Ovary (tissue), 7 donors: ENCODE measurements at regions not wholly inside any gene's neighbourhood (a gene's known extent, or its start where the extent isn't known, plus 50 kb on each side); places are given as distances from the start of the nearest gene placed in this dataset.

Experiments
- DNase-seq, 5 donors: peaks; one replicate each; pipeline ENCODE4 v3.0.0-alpha.2; 2019 to 2020
- H3K27ac ChIP-seq, 2 donors: fragments of 200-600 bp; one replicate each; pipeline versions ENCODE4 v1.5.1 to v1.8.0; 2019 to 2022
- H3K27me3 ChIP-seq: fragments of 200-600 bp; one replicate; pipeline ENCODE4 v1.8.0; 2022
- H3K36me3 ChIP-seq: fragments of 200-600 bp; sonication (generic); one replicate; pipeline ENCODE4 v1.5.1; 2019
- H3K4me1 ChIP-seq: one replicate; pipeline ENCODE4 v1.8.1; 2013; ENCODE audit warnings: mild to moderate bottlenecking, moderate library complexity; ENCODE audit not compliant: insufficient read depth
- H3K4me3 ChIP-seq: fragments of 200-600 bp; sonication (generic); one replicate; pipeline ENCODE4 v1.5.1; 2017
- H3K9me3 ChIP-seq, 2 donors: fragments of 200-600 bp in 1 of 2; sonication (generic) in 1 of 2; one replicate each; pipeline versions ENCODE4 v1.5.1 to v1.8.1; 2013 to 2019; ENCODE audit warnings: mild to moderate bottlenecking in 1 of 2, moderate library complexity in 1 of 2
- EP300 ChIP-seq: sonication (generic); formaldehyde crosslinking; IDR thresholded peaks from one replicate; pipeline ENCODE4 v1.6.1; 2017; ENCODE audit warnings: antibody characterized with exemption
- POLR2A ChIP-seq: fragments of 450-650 bp; IDR thresholded peaks from one replicate; pipeline ENCODE4 v1.6.1; 2017; ENCODE audit warnings: antibody characterized with exemption, mild to moderate bottlenecking, moderate library complexity
- WGBS, 3 donors: extraction: QIAGEN DNeasy Blood & Tissue Kit in 1 of 3; methylation state at CpG; one replicate each; pipeline versions ENCODE4 v1.1.5 to v1.1.7; 2013 to 2017; 5-methylcytosine and 5-hydroxymethylcytosine counted together
- intact Hi-C, 4 donors: fragments of 100-400 bp; cut with DNase I; formaldehyde crosslinking; loops; one replicate each; pipeline versions ENCODE4 v1.11.0 to v1.15.1; 2022 to 2023
- TF ChIP-seq, protein P1 (sequence below), 3 donors: fragments of 450-650 bp in 2 of 3; fragments of 200-600 bp in 1 of 3; IDR thresholded peaks; one replicate each; pipeline versions ENCODE4 v1.5.1 to v1.8.0; 2016 to 2022; ENCODE audit warnings: antibody characterized with exemption in 3 of 3, mild to moderate bottlenecking in 1 of 3
- donor health status: DM: no; HTN: no; CAD: no; lungs with moderate emphysema.
- donor health status: DM: no; HTN: no; CAD: no.
- donor health status: Bipolar disorder and iron deficiency.
- donor health status: DM: no; HTN: no; CAD: no.
- donor health status: DM: yes; HTN: yes; CAD: no.

DNA sequence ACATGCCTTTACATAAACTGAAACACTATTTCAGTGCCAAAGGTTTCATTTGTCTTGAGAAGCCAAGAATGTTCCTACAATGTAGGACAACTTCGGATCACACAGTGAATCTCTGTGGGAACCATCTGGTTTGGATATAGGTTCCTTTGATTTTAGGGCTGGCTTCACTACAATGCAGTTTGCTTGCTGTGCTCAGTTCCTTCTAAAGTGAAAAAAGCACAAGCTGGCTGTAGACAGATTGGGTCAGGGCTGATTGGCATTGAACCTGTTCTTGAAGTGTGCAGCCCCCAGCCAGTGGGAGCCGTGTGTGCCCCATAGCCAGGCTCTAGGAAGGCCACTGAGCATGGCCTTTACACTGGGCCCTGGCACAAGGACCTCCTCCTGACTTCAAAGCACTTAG, 167.9 kb upstream of the HNRNPA3 start:
- no peaks in the 10 kb centered on the region for H3K9me3 ChIP-seq
- no peaks in the 10 kb centered on the region for H3K36me3 ChIP-seq
- TF ChIP-seq POLR2A (no peak), EP300 (no peak)
- TF ChIP-seq, protein P1, sequence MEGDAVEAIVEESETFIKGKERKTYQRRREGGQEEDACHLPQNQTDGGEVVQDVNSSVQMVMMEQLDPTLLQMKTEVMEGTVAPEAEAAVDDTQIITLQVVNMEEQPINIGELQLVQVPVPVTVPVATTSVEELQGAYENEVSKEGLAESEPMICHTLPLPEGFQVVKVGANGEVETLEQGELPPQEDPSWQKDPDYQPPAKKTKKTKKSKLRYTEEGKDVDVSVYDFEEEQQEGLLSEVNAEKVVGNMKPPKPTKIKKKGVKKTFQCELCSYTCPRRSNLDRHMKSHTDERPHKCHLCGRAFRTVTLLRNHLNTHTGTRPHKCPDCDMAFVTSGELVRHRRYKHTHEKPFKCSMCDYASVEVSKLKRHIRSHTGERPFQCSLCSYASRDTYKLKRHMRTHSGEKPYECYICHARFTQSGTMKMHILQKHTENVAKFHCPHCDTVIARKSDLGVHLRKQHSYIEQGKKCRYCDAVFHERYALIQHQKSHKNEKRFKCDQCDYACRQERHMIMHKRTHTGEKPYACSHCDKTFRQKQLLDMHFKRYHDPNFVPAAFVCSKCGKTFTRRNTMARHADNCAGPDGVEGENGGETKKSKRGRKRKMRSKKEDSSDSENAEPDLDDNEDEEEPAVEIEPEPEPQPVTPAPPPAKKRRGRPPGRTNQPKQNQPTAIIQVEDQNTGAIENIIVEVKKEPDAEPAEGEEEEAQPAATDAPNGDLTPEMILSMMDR (IDR thresholded peaks at IDR 0.05), result no peak
- WGBS, 3 donors, result 65 to 77% (median 72%) methylated on average over 2 of the region's 2 CpGs
- no peak overlapping the region for H3K4me3 ChIP-seq
- DNase-seq, result no peak
- no peaks in the 10 kb centered on the region for H3K27me3 ChIP-seq
- H3K27ac ChIP-seq, result no peak overlapping the region
- H3K4me1 ChIP-seq, result no peaks in the 10 kb centered on the region
- intact Hi-C loops, result no loop called here

- DNase-seq, result no peak
- TF ChIP-seq EP300 (no peak), POLR2A (no peak)
- TF ChIP-seq, protein P1 (IDR thresholded peaks at IDR 0.05), result no peak
- intact Hi-C loops, result no loop called here
Measured at GRCh38 chr2:177048981-177049380, 163.6 kb upstream of the HNRNPA3 start.

DNA sequence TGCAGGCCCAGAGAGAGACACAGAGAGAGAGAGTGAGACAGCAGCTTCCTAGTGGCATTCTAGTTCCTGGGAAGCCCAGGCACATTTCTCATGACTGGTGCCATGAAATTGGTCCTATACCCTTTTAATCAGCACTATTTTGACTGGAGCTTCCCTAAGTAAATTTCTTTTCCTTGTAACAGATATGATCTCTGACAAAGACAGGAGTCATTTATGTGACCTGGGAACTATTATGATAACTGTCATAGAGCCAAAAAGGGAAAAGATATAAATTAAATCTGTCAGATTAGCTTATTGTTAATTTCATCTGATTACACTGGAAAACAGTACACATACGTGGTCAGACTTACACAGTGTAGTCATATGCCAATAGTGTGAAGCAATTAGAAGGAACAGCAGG, 161.3 kb upstream of the HNRNPA3 start:
- intact Hi-C loops, result no loop called here
- Histone ChIP-seq H3K4me1 (no peaks in the 10 kb centered on the region), H3K9me3 (no peaks in the 10 kb centered on the region), H3K36me3 (no peaks in the 10 kb centered on the region), H3K27ac (no peak overlapping the region), H3K27me3 (no peaks in the 10 kb centered on the region), H3K4me3 (no peak overlapping the region)
- whole genome bisulfite sequencing, 3 donors, result 63 to 73% (median 71%) methylated on average over 1 of the region's 1 CpG
- no peak for DNase-seq
- TF ChIP-seq, protein P1 (IDR thresholded peaks at IDR 0.05), result no peak
- no peak for TF ChIP-seq EP300
- no peak for TF ChIP-seq POLR2A

More at GRCh38 chr2:177048981-177049380, 163.6 kb upstream of the HNRNPA3 start:
- H3K27me3 ChIP-seq, result no peaks in the 10 kb centered on the region
- H3K36me3 ChIP-seq, result no peaks in the 10 kb centered on the region
- no peak overlapping the region for H3K4me3 ChIP-seq
- H3K4me1 ChIP-seq, result no peaks in the 10 kb centered on the region
- no peak overlapping the region for H3K27ac ChIP-seq
- H3K9me3 ChIP-seq, result no peaks in the 10 kb centered on the region

DNA sequence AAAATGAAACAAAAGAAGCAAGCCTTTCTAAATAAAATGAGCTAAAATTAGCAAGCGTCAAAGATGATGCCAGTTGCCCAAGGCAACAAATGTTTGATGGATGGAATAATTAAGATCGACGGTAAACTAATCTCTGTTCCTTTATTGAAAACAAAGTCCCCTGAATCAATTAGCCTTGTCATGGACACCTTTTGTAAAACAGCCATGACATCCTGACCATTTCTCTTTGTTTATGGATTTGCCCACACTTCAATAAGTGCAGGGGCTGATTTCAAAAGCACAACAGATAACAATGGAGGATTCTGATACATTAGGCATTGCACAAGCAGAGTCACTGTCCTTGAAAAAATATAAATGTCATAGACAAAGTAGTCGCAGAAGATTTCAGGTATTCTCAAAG, 160.1 kb upstream of the HNRNPA3 start:
- no peaks in the 10 kb centered on the region for H3K36me3 ChIP-seq
- TF ChIP-seq POLR2A, result no peak
- TF ChIP-seq EP300, result no peak
- TF ChIP-seq, protein P1 (IDR thresholded peaks at IDR 0.05), result no peak
- no peak for DNase-seq
- intact Hi-C loops, result no loop called here
- H3K27me3 ChIP-seq, result no peaks in the 10 kb centered on the region
- H3K4me1 ChIP-seq, result no peaks in the 10 kb centered on the region
- no peaks in the 10 kb centered on the region for H3K9me3 ChIP-seq
- H3K27ac ChIP-seq, result no peak overlapping the region
- H3K4me3 ChIP-seq, result no peak overlapping the region
- 63 to 69% (median 67%) methylated on average over 4 of the region's 4 CpGs for WGBS, 3 donors

DNA sequence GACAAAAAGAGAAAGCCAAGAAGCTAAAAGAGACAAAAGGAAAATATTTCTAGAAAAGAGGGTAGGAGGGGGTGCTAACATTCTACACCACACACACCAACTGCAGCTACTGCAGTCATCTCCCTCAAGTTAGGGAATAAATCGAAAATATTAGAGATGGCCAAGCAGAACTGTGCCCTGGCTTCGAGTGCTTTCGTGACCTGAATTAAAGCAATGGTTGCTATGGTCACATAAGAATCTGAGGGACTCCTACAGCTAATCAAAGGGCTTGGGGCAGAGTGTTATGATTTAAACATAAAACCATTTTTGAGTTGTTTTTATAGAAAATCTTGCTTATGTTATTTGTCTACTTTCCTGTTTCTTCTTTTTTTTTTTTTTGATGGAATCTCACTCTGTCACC, 159.6 kb upstream of the HNRNPA3 start:
- 84 to 91% (median 89%) methylated on average over 3 of the region's 3 CpGs for WGBS, 3 donors
- Histone ChIP-seq H3K9me3 (no peaks in the 10 kb centered on the region), H3K4me3 (no peak overlapping the region), H3K27me3 (no peaks in the 10 kb centered on the region), H3K27ac (no peak overlapping the region), H3K4me1 (no peaks in the 10 kb centered on the region), H3K36me3 (no peaks in the 10 kb centered on the region)
- TF ChIP-seq, protein P1 (IDR thresholded peaks at IDR 0.05), result no peak
- TF ChIP-seq POLR2A (no peak), EP300 (no peak)
- intact Hi-C loops, result no loop called here
- no peak for DNase-seq
